ENCODE measurements at regions not wholly inside any gene's neighbourhood (a gene's known extent, or its start where the extent isn't known, plus 50 kb on each side); places are given as distances from the start of the nearest gene placed in this dataset.

GRCh38 chr3:166270429-166270828, 433.2 kb upstream of the BCHE start:
- TF ChIP-seq CTCF (conservative IDR thresholded peaks at IDR 0.05 in 1 of 2, IDR thresholded peaks at IDR 0.05 in 1 of 2; ENCODE audit: extremely low read depth in 1 of 2, insufficient read depth in 1 of 2, low read depth in 1 of 2, low read length in 2 of 2) (no peak), EZH2 (IDR thresholded peaks at IDR 0.05; ENCODE audit: borderline replicate concordance, low read length) (no peak)

Data from mammary epithelial cell (primary cell).